ENCODE measurements at regions not wholly inside any gene's neighbourhood (a gene's known extent, or its start where the extent isn't known, plus 50 kb on each side); places are given as distances from the start of the nearest gene placed in this dataset.
"Not testable (repeated sequence)": the region's sequence is repeated elsewhere in the genome, so short reads cannot be mapped to it uniquely, and the experiment has no call there.

DNA sequence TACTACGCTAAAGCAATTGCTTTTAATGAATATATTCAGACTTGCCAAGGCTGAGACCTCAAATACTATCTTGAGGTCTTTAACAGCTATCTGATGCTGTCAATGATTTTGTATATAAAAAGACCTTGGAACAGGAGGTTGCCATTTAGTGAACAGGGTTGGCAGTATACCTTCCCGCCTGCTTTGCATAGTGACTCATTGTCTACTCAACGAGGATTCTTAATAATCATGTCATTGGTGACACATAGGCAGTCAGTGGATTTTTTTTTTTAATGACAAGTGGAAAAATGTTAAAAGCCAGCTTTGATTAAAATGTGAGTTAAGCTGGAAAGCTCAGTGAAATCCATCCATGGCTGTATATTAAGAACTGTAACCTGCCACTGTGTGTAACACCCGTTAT, 164.0 kb downstream of the ASMT start:
- DNase-seq (ENCODE audit: low read depth) = no peak

DNA sequence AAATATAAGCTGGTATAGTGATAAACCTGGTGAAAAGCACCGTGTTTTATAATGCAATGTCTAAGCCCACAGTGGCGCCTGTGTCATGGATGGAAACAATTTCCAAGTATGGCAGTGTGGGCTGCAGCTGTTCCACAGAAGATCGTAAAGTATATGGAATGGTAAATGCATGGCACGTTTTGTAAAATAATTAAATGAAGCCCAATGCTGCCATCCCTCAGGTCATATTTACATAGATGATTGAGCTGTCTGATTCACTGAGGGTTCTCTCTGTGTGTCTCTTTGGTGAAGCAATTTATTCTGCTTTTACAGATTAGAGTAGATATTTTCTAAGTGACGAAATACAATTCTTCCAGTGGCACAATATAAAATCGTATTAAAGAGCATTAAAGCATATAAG, 164.8 kb downstream of the ASMT start:
- no peak for DNase-seq (ENCODE audit: low read depth)

DNA sequence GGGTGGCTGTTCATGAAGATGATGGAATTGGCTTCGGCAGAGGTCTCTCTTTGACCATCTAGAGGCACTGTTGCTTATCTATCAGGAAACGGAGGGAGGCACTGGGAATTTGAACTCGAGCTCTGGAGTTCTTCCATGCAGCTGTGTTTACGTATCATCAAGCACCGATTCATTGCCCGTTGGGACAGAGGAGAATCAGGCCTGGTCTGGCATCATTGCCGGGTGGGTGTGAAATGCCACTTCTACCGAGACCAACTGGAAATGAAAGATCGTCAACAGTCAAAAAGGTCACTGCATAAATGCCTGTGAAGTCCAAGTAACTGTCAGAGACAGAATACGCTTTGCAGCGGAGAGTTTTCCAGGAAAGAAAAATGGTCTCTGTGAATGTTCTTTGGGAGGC, 166.9 kb downstream of the ASMT start:
- DNase-seq (ENCODE audit: low read depth) = no peak

DNA sequence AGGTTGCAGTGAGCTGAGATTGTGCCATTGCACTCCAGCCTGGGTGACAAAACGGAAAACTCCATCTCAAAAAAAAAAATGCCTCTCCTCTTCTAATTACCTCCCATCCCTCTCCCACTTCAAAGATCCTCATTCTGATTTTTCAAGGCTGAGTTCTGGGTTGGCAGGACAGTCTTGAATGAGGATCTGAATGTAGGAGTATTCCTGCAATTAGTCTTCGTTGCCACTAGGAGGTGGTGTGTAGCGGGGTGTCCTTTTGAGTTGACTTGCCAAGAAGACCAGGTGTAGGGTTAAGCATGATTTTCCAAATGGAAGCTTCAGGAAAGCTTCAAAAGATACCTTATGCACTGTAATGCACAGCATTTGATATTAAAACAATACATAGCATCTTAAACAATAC, 169.9 kb downstream of the ASMT start:
- DNase-seq (ENCODE audit: low read depth) = no peak

DNA sequence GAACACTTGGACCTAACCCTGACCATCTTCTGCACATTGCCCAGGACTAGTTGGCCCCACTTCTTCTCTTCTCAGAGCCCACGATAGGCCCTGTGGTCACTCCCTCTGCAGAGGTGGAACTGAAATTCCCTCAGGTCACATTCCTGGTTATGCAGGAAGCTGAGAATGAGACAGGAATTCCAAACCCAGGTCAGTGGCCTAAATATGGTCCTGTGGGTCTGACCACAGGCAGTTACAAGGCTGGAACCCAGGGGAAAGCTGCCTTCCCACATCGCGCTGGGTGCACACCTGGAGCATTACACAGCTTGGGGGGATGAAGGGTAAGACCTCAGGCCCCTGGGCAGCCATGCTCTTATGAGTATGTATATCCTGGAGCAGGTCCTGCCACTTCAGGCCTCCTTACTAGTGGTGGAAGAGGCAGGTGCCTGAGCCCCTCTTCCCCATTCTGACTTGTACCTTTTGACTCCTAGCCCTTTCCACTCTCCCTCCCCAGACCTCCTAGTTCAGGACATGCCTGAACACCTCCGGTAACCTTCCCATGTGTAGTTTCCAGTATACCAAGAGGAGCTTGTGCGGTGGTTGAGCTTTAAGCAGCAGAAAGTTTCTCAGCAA, 173.5 kb downstream of the ASMT start:
- DNase-seq (ENCODE audit: low read depth) = no peak

DNA sequence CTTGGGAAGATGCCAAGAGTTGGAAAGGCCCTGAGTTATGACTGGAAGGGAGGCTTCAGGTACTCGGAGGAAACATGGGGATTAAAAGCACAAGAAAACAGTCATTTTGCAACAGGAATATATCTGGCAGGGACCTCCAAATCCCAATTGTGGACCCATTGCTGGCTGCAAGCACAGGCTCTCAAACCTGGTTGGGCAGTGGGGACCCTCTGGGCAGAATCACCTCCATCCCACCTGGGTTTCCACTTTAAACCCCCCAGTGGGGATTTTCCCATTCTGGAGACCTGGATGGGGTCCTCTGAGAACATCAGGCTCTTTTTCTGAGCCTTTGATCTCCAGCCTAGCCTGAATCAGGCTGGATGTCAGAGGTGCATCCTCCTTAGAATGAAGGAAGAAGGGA, 177.8 kb downstream of the ASMT start:
- no peak for DNase-seq (ENCODE audit: low read depth)

DNA sequence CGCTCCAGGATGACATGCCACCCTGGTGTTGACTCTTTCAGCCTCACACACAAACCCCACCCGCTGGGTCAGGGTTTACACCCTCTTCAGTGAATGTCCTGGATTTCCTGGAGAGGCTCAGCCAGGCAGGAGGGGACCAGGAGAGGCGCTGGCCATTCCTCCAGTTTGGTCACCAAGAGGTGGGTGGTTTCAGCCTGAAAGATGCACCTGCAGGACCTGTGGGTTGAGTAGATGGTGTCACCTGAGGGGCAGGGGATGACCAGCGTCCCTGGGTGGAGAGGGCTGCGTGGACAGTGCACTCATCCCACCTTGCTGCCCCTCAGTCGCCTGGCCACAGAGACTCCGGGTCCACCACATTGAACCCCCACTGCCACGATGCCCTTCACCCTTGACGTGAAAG, 179.7 kb downstream of the ASMT start:
- DNase-seq (ENCODE audit: low read depth) = no peak

DNA sequence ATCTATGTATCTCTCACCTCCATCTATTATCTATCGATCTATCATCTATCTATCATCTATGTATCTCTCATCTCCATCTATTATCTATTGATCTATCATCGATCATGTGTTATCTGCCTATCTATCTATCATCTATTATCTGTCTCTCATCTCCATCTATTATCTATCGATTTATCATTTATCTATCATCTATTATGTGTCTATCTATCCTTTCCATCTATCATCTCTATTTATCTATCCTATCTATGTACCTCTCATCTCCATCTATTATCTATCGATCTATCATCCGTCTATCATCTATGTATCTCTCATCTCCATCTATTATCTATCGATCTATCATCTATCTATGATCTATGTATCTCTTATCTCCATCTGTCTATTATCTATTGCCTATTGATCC, 188.1 kb downstream of the ASMT start:
- no peak for DNase-seq (ENCODE audit: low read depth)

DNA sequence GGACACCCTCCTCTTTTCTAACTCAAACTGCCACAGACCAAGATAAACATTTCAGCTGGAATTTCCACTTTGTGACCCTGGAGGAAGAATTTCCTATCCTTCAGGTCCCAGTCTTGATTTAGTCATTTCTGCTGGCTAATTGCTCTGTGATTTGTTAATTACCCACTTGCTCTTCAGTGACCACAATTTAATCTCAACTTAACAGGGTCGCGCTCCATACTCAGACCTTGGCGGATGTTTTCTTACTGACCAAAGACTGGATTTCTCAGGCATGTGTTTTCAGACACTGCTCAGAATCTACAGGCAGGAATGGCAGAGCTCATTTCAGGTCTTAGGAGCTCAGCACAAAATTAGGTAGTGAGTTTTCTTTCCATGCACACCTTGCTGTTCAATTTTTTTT, 188.9 kb downstream of the ASMT start:
- DNase-seq (ENCODE audit: low read depth) = no peak

DNA sequence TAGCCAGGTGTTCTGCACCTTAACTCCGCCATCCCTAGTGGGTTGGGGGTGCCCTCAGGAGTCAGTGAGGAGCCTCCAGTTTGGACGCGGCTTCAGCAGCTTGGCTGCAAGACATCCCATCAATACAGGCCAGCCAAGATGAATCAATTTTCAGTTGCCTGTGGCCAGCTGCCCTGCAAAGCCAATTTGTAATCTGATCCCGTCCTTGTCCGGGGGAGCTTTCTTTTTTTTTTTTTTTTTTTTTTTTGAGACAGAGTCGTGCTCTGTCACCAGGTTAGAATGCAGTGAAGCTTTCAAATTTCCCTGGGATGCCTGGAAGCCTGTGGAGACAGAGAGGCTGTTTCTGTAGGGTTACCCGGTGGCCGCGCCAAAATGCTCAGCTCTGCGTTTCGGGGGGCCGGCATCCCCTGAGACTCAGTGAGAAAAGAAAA, 192.5 kb downstream of the ASMT start:
- DNase-seq (ENCODE audit: low read depth) = peak; percentile 2

DNA sequence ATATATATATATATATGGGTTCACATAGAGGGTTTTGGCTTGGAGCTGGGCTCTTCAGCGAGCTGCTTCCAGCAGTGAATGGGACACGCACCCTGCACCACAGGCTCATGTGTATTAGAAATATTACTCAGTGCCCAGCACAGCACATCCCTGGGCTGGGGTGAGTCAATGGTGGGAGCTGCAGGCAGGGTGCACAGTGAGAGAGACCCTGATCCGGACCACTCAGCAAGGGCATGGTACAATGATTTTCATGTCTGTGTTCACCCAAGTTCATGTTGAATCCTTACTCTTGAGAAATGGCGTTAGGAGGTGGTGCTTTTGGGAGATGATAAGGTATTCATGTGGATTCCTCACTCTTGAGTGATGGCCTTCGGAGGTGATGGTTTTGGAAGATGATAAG, 194.7 kb downstream of the ASMT start:
- no peak for DNase-seq (ENCODE audit: low read depth)

DNA sequence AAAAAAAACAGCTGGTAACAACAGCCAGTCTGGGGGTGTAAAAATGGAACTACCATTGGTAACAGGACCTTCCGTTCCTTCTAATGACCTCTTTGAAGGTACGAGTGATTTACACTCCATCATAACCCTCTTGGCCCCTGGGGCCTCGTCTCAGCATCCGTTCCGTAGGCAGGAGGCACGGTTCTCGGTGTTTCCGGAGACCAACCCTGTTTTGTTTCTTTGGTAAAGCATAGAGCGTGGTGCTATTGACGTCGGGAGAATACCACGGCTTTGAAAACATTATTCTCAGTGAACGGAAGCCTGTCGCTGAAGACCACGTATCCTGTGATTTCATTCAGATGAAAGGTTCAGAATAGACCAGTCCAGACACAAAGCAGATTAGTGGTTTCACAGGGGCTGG, 198.9 kb downstream of the ASMT start:
- DNase-seq (ENCODE audit: low read depth) = no peak

DNA sequence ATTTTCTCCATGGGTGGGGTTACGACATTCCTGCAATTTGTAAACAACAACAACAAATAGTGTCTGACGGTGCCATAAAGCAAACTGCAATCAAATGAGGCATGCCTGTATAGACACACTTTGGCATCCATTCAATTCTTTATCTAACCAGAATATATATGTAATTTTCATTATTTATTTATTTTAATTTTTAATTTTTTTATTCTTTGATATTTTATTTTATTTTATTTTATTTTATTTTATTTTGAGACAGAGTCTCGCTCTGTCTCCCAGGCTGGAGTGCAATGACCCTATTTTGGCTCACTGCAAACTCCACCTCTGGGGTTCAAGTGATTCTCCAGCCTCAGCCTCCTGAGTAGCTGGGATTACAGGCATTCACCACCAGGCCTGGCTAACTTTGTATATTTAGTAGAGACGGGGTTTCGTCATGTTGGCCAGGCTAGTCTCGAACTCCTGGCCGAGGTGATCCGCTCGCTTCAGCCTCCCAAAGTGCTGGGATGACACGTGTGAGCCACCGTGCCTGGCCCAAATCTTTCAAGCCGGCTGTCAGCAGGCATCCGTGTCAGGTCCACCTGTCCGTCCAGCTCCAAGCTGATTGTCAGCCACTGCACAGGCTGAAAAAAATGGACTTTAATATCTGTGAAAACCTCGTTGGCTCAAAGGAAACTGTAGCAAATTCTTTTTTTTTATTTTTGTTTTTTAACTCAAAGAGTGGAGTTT, 200.8 kb downstream of the ASMT start:
- DNase-seq (ENCODE audit: low read depth) = no peak

DNA sequence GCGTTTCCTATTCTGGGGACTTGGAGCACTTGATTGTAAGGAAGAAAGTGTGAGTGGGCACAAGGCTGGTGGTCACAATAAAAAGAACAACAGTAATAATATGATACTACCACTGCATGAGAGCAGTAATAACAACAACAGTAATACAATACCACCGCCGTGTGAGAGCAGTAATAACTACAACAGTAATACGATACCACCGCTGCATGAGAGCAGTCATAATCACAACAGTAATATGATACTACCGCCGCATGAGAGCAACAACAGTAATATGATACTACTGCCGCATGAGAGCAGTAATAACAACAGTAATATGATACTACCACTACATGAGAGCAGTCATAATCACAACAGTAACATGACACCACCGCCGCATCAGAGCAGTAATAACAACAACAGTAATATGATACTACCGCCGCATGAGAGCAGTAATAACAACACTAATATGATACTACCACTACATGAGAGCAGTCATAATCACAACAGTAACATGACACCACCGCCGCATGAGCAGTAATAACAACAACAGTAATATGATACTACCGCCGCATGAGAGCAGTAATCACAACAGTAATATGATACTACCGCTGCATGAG, 201.6 kb downstream of the ASMT start:
- DNase-seq (ENCODE audit: low read depth) = not testable (repeated sequence)

DNA sequence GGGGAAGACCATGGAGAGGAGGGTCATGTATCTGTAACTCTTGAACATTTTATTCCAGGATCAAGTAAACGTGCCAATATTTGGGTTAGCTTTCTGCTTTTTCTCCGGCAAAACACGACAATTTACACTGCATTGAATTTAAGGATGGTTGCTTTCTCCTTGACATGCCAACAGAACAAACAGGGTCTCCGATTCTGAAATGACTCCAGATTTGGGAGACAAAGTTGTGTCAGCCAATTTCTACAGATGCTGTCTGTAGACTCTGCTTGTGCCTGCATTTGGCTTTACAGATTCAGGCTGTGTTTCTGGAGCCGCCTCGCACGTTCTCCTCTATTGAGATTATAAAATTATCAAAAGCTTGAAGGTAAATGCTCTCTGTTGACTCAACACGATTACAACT, 207.0 kb downstream of the ASMT start:
- no peak for DNase-seq (ENCODE audit: low read depth)

DNA sequence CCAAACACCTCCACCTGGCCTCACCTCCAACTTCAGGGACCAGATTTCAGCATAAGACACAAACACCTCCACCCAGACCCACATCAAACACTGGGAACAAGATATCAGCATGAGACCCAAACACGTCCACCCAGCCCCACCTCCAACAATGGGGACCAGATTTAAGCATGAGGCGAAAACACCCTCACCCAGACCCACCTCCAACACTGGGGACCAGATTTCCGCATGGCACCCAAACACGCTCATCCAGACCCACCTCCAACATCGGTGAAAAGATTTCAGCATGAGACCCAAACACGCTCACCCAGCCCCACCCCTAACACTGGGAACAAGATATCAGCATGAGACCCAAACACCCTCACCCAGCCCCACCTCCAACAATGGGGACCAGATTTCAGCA, 210.0 kb downstream of the ASMT start:
- no peak for DNase-seq (ENCODE audit: low read depth)

DNA sequence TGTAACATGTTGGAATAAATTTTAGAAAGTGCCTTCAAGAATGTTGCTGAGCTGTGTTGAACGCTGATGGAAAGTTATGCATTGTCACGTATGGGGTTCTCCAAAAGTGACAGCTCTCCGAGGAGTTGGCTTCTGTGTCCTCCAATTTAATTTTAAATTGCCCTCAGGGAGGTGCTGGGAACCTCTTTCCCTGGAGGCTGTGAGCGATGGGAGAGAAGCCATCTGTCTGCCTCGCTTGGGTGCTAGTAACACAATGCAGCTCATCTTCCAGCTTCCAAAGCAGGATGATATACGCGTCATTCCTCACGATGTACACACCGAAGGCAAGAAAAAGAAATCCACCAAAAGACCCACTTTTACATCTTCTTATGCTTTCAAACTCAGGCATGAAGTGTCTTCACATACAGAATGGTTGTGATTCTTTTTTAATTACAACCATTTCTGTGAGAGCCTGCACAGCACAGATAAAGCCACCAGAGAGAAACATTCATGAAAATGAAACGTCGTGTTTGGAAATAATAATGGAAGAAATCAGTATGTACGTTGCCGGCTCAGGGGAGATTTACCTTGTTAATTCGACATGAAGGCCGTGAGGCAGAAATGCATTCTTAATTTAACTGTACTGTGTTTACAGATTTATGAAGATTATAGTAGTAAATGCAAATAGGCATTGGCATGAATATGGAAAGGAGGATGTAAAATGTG, 218.9 kb downstream of the ASMT start:
- no peak for DNase-seq (ENCODE audit: low read depth)

DNA sequence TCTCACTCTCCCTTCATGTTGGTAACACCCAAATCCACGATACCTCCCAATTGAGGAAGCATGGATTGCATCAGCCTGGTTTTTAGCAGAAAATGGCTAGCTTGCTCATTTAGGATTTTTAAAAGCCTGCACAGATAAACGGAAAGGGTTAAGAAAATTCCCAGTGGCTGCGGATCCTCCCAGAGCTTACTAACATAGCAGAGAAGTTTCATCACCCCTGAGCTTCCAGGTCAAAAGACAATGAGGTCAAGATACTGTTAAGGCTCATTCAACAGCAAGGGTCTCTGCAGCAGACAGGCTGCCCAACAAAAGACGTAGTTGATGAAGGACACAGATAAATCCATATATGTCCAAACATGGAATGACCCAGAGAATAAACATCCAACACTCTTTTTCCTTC, 220.2 kb downstream of the ASMT start:
- DNase-seq (ENCODE audit: low read depth) = no peak

DNA sequence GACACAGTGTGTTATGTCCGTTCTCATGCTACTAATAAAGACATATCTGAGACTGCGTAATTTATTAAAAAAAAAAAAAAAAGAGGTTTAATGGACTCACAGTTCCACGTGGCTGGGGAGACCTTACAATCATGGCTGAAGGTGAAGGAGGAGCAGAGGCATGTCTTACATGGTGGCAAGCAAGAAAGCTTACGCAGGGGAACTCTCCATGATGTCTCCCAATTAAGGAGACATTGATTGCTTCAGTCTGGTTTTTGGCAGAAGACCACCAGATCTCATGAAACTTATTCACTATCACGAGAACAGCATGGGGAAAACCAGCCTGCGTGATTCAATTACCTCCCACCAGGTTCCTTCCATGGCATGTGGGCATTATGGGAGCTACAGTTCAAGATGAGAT, 221.8 kb downstream of the ASMT start:
- no peak for DNase-seq (ENCODE audit: low read depth)

DNA sequence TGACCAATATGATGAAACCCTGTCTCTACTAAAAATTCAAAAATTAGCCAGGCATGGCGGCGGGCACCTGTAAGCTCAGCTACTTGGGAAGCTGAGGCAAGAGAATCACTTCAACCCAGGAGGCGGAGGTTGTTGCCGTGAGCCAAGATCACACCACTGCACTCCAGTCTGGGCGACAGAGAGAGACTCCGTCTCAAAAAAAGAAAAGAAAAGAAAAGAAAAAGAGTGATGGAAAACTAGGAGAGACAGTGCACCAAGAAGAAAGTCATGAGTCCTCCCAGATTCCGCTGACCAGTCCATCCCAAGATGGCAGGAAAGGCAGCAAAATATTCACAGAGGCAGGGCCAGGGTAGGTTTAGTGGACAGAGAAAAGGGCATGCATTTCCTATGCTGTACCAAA, 226.9 kb downstream of the ASMT start:
- DNase-seq (ENCODE audit: low read depth) = no peak

DNA sequence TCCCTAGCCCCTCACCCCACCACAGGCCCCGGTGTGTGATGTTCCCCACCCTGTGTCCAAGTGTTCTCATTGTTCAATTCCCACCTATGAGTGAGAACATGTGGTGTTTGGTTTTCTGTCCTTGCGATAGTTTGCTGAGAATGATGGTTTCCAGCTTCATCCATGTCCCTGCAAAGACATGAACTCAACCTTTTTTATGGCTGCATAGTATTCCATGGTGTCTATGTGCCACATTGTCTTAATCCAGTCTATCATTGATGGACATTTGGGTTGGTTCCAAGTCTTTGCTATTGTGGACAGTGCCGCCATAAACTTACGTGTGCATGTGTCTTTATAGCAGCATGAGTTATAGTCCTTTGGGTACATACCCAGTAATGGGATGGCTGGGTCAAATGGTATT, 232.1 kb downstream of the ASMT start:
- DNase-seq (ENCODE audit: low read depth) = not testable (repeated sequence)

DNA sequence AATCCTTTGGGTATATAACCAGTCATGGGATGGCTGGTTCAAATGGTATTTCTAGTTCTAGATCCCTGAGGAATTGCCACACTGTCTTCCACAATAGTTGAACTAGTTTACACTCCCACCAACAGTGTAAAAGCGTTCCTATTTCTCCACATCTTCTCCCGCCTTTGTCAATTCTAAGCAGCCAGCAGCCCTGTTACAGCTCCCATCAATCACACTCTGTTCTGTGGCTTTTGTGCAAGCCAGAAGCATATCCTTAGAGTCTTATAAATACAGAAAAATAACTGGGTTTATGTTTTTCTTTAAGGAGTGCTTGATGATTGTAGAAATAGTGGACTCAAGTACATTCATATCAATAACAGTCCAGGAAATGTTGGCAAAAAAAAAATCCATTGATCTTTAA, 232.9 kb downstream of the ASMT start:
- DNase-seq (ENCODE audit: low read depth) = not testable (repeated sequence)

DNA sequence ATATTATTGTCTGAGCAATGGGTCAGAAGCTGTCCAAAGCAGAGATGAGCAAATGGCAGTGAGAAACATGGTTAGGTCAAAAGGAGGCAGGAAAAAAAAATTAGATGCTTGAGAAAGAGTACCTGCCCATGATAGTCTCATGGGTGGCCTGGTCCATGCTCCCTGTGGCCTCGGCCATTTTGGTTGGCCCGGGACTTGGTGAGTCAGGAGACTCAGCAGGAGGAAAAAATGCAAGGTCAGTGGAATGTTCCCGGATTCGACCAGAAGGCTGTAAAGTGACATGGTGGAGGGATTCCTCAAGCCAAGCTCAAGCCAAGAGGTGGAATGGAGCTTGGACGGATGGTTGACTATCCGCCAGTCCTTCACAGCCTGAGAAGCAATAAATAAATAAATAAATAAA, 236.7 kb downstream of the ASMT start:
- DNase-seq (ENCODE audit: low read depth) = no peak
